Vagina (tissue), 2 donors: ENCODE measurements at regions not wholly inside any gene's neighbourhood (a gene's known extent, or its start where the extent isn't known, plus 50 kb on each side); places are given as distances from the start of the nearest gene placed in this dataset.

ENCODE experiments used
- DNase-seq, 2 donors: peaks; one replicate each; pipeline ENCODE4 v3.0.0-alpha.2; 2017; ENCODE audit errors: extremely low spot score in 2 of 2
- H3K27ac ChIP-seq: fragments of 200-600 bp; sonication (generic); one replicate; pipeline ENCODE4 v1.5.1; 2019
- H3K27me3 ChIP-seq: fragments of 200-600 bp; sonication (generic); one replicate; pipeline ENCODE4 v1.5.1; 2019
- H3K36me3 ChIP-seq, 2 donors: fragments of 200-600 bp; sonication (generic); one replicate each; pipeline ENCODE4 v1.5.1; 2017 to 2019
- H3K4me1 ChIP-seq: fragments of 200-600 bp; sonication (generic); one replicate; pipeline ENCODE4 v1.5.1; 2019
- H3K4me3 ChIP-seq, 2 donors: fragments of 200-600 bp; sonication (generic); 1 replicate in 1 of 2; 2 replicates in 1 of 2; pipeline ENCODE4 v1.5.1; 2016 to 2019
- H3K9me3 ChIP-seq: fragments of 200-600 bp; sonication (generic); one replicate; pipeline ENCODE4 v1.5.1; 2019
- CTCF ChIP-seq, 3 experiments: fragments of 450-650 bp in 2 of 3; fragments of 200-600 bp in 1 of 3; sonication (generic) in 1 of 3; IDR thresholded peaks; one replicate each; pipeline ENCODE4 v1.5.1; 2017 to 2019; ENCODE audit warnings: antibody characterized with exemption in 3 of 3, mild to moderate bottlenecking in 2 of 3, moderate library complexity in 2 of 3
- POLR2A ChIP-seq, 2 donors: fragments of 450-650 bp; IDR thresholded peaks; one replicate each; pipeline ENCODE4 v1.6.1; 2017; ENCODE audit warnings: antibody characterized with exemption in 2 of 2, mild to moderate bottlenecking in 2 of 2, moderate library complexity in 2 of 2
- POLR2AphosphoS5 ChIP-seq, 2 donors: sonication (generic); formaldehyde crosslinking; IDR thresholded peaks; one replicate each; pipeline ENCODE4 v1.9.0; 2017; ENCODE audit warnings: antibody characterized with exemption in 2 of 2, mild to moderate bottlenecking in 2 of 2, low read depth in 1 of 2; ENCODE audit not compliant: insufficient read depth in 1 of 2
- intact Hi-C: fragments of 100-400 bp; cut with DNase I; formaldehyde crosslinking; loops from one replicate; pipeline ENCODE4 v1.15.1; 2023

GRCh38 chr3:61414456-61414855 lies 146.9 kb upstream of the PTPRG start:
- H3K27me3 ChIP-seq, result no peaks in the 10 kb centered on the region
- intact Hi-C loops, result no loop called here
- DNase-seq, result no peak
- no peaks in the 10 kb centered on the region for H3K36me3 ChIP-seq
- no peak overlapping the region for H3K4me3 ChIP-seq
- no peak for TF ChIP-seq POLR2A (IDR thresholded peaks at IDR 0.05)
- TF ChIP-seq CTCF (IDR thresholded peaks at IDR 0.05), result no peak
- no peak for TF ChIP-seq POLR2AphosphoS5 (IDR thresholded peaks at IDR 0.05; ENCODE audit: insufficient read depth in 1 of 2, low read depth in 1 of 2)
- H3K9me3 ChIP-seq, result no peaks in the 10 kb centered on the region
- H3K27ac ChIP-seq, result no peak overlapping the region
- peaks cover 5% of the 10 kb centered on the region for H3K4me1 ChIP-seq

GRCh38 chr3:61415201-61415600 lies 146.2 kb upstream of the PTPRG start:
- intact Hi-C loops, result no loop called here

GRCh38 chr3:61416618-61417017 lies 144.8 kb upstream of the PTPRG start:
- TF ChIP-seq POLR2A (IDR thresholded peaks at IDR 0.05) (no peak), CTCF (IDR thresholded peaks at IDR 0.05) (no peak), POLR2AphosphoS5 (IDR thresholded peaks at IDR 0.05; ENCODE audit: insufficient read depth in 1 of 2, low read depth in 1 of 2) (no peak)
- H3K9me3 ChIP-seq, result no peaks in the 10 kb centered on the region
- no peak for DNase-seq

More at GRCh38 chr3:61415201-61415600, 146.2 kb upstream of the PTPRG start:
- Histone ChIP-seq H3K27ac (no peak overlapping the region), H3K4me3 (no peak overlapping the region), H3K27me3 (no peaks in the 10 kb centered on the region), H3K4me1 (peaks cover 5% of the 10 kb centered on the region), H3K9me3 (no peaks in the 10 kb centered on the region), H3K36me3 (no peaks in the 10 kb centered on the region)
- TF ChIP-seq POLR2A (IDR thresholded peaks at IDR 0.05), result no peak
- TF ChIP-seq CTCF (IDR thresholded peaks at IDR 0.05), result no peak
- TF ChIP-seq POLR2AphosphoS5 (IDR thresholded peaks at IDR 0.05; ENCODE audit: insufficient read depth in 1 of 2, low read depth in 1 of 2), result no peak
- no peak for DNase-seq

GRCh38 chr3:61417352-61417751 lies 144.0 kb upstream of the PTPRG start:
- Histone ChIP-seq H3K36me3 (no peaks in the 10 kb centered on the region), H3K4me1 (peaks cover 5% of the 10 kb centered on the region), H3K4me3 (no peak overlapping the region), H3K9me3 (no peaks in the 10 kb centered on the region), H3K27ac (no peak overlapping the region), H3K27me3 (no peaks in the 10 kb centered on the region)
- intact Hi-C loops, result no loop called here
- TF ChIP-seq POLR2AphosphoS5 (IDR thresholded peaks at IDR 0.05; ENCODE audit: insufficient read depth in 1 of 2, low read depth in 1 of 2) (no peak), POLR2A (IDR thresholded peaks at IDR 0.05) (no peak), CTCF (IDR thresholded peaks at IDR 0.05) (no peak)
- no peak for DNase-seq

More at GRCh38 chr3:61416618-61417017, 144.8 kb upstream of the PTPRG start:
- Histone ChIP-seq H3K4me3 (no peak overlapping the region), H3K4me1 (peaks cover 5% of the 10 kb centered on the region), H3K27ac (no peak overlapping the region), H3K27me3 (no peaks in the 10 kb centered on the region), H3K36me3 (no peaks in the 10 kb centered on the region)
- intact Hi-C loops, result no loop called here

- DNase-seq, result no peak
- no peak overlapping the region for H3K4me3 ChIP-seq
- peaks cover 5% of the 10 kb centered on the region for H3K4me1 ChIP-seq
- intact Hi-C loops, result no loop called here
- no peaks in the 10 kb centered on the region for H3K9me3 ChIP-seq
- TF ChIP-seq CTCF (IDR thresholded peaks at IDR 0.05) (no peak), POLR2A (IDR thresholded peaks at IDR 0.05) (no peak), POLR2AphosphoS5 (IDR thresholded peaks at IDR 0.05; ENCODE audit: insufficient read depth in 1 of 2, low read depth in 1 of 2) (no peak)
- H3K27me3 ChIP-seq, result no peaks in the 10 kb centered on the region
- no peaks in the 10 kb centered on the region for H3K36me3 ChIP-seq
- no peak overlapping the region for H3K27ac ChIP-seq
These were observed 141.1 kb upstream of the PTPRG start for GRCh38 chr3:61420136-61420759.
